ENCODE measurements at regions not wholly inside any gene's neighbourhood (a gene's known extent, or its start where the extent isn't known, plus 50 kb on each side); places are given as distances from the start of the nearest gene placed in this dataset.

GRCh38 chr2:204331180-204331579, 214.1 kb upstream of the PARD3B start:
- FAIRE-seq (no peak), DNase-seq (ENCODE audit: low read depth, low spot score) (no peak)
- H3K9ac ChIP-seq (ENCODE audit: control insufficient read depth, extremely low read depth, insufficient read depth, low read length): no peak overlapping the region
- H3K9me1 ChIP-seq (ENCODE audit: control insufficient read depth, extremely low read depth, insufficient read depth, low read length): no peaks in the 10 kb centered on the region
- TF ChIP-seq CTCF (optimal IDR thresholded peaks at IDR 0.05 in 1 of 3, IDR thresholded peaks at IDR 0.05 in 1 of 3, conservative IDR thresholded peaks at IDR 0.05 in 1 of 3; ENCODE audit: extremely low read depth in 1 of 3, insufficient read depth in 2 of 3, low read length in 3 of 3) (no peak), EZH2 (IDR thresholded peaks at IDR 0.05; ENCODE audit: low read length) (no peak)
- H3K36me3 ChIP-seq (ENCODE audit: control insufficient read depth in 2 of 2, extremely low read depth in 1 of 2, insufficient read depth in 2 of 2, low read length in 2 of 2): no peaks in the 10 kb centered on the region
- dilution Hi-C loops (cut with MboI; ENCODE audit: extremely low pct_ligation_motif_present, low sequenced_read_pairs): no loop called here
- H3K27me3 ChIP-seq (ENCODE audit: control insufficient read depth, extremely low read depth, insufficient read depth, low read length): no peaks in the 10 kb centered on the region
- H3K27ac ChIP-seq (ENCODE audit: control insufficient read depth, insufficient read depth, low read length): no peak overlapping the region
- no peaks in the 10 kb centered on the region for H3K4me1 ChIP-seq (ENCODE audit: control insufficient read depth, extremely low read depth, insufficient read depth, low read length)
- no peak overlapping the region for H2AFZ ChIP-seq (ENCODE audit: control insufficient read depth, low read length)
- no peaks in the 10 kb centered on the region for H4K20me1 ChIP-seq (ENCODE audit: control insufficient read depth, extremely low read depth, insufficient read depth, low read length)
- H3K4me3 ChIP-seq (ENCODE audit: control insufficient read depth in 2 of 3, extremely low read depth in 1 of 3, insufficient read depth in 2 of 3, low read depth in 1 of 3, low read length in 3 of 3): no peak overlapping the region
- no peaks in the 10 kb centered on the region for H3K79me2 ChIP-seq (ENCODE audit: control insufficient read depth, insufficient read depth, low read length)
- H3K9me3 ChIP-seq (ENCODE audit: control insufficient read depth, low read depth, low read length): no peaks in the 10 kb centered on the region
- H3K4me2 ChIP-seq (ENCODE audit: control insufficient read depth, extremely low read depth, insufficient read depth, low read depth, low read length): no peak overlapping the region

- dilution Hi-C loops (cut with MboI; ENCODE audit: extremely low pct_ligation_motif_present, low sequenced_read_pairs): no loop called here
- H4K20me1 ChIP-seq (ENCODE audit: control insufficient read depth, extremely low read depth, insufficient read depth, low read length): no peaks in the 10 kb centered on the region
- no peaks in the 10 kb centered on the region for H3K36me3 ChIP-seq (ENCODE audit: control insufficient read depth in 2 of 2, extremely low read depth in 1 of 2, insufficient read depth in 2 of 2, low read length in 2 of 2)
- H3K9me3 ChIP-seq (ENCODE audit: control insufficient read depth, low read depth, low read length): no peaks in the 10 kb centered on the region
- DNase-seq (ENCODE audit: low read depth, low spot score) (no peak), FAIRE-seq (no peak)
- H3K79me2 ChIP-seq (ENCODE audit: control insufficient read depth, insufficient read depth, low read length): no peaks in the 10 kb centered on the region
- H3K4me2 ChIP-seq (ENCODE audit: control insufficient read depth, extremely low read depth, insufficient read depth, low read depth, low read length): no peak overlapping the region
- no peak overlapping the region for H2AFZ ChIP-seq (ENCODE audit: control insufficient read depth, low read length)
- no peaks in the 10 kb centered on the region for H3K9me1 ChIP-seq (ENCODE audit: control insufficient read depth, extremely low read depth, insufficient read depth, low read length)
- no peaks in the 10 kb centered on the region for H3K27me3 ChIP-seq (ENCODE audit: control insufficient read depth, extremely low read depth, insufficient read depth, low read length)
- H3K27ac ChIP-seq (ENCODE audit: control insufficient read depth, insufficient read depth, low read length): no peak overlapping the region
- no peaks in the 10 kb centered on the region for H3K4me1 ChIP-seq (ENCODE audit: control insufficient read depth, extremely low read depth, insufficient read depth, low read length)
- H3K9ac ChIP-seq (ENCODE audit: control insufficient read depth, extremely low read depth, insufficient read depth, low read length): no peak overlapping the region
- no peak for TF ChIP-seq EZH2 (IDR thresholded peaks at IDR 0.05; ENCODE audit: low read length)
- no peak for TF ChIP-seq CTCF (optimal IDR thresholded peaks at IDR 0.05 in 1 of 3, IDR thresholded peaks at IDR 0.05 in 1 of 3, conservative IDR thresholded peaks at IDR 0.05 in 1 of 3; ENCODE audit: extremely low read depth in 1 of 3, insufficient read depth in 2 of 3, low read length in 3 of 3)
- no peak overlapping the region for H3K4me3 ChIP-seq (ENCODE audit: control insufficient read depth in 2 of 3, extremely low read depth in 1 of 3, insufficient read depth in 2 of 3, low read depth in 1 of 3, low read length in 3 of 3)
Observed at GRCh38 chr2:204331988-204332387, 213.3 kb upstream of the PARD3B start.

Measured in keratinocyte (primary cell).